Endothelial cell of umbilical vein (primary cell): ENCODE measurements at regions not wholly inside any gene's neighbourhood (a gene's known extent, or its start where the extent isn't known, plus 50 kb on each side); places are given as distances from the start of the nearest gene placed in this dataset.
A peak's percentile ranks its signal among the peaks of the same experiment; 100 is the strongest.

Experiments
- BruUV-seq: library from RNA; stranded (reverse); fragments of 400-500 nt; replicated peaks from 2 replicates; lab custom pipeline; 2021; lab: Mats Ljungman, UMichigan
- CTCF ChIA-PET: fragments of 300-600, 350-600 bp; sonication (Branson Sonifier 250); formaldehyde crosslinking; loops from one replicate; lab custom pipeline; 2021; ENCODE audit warnings: antibody characterized with exemption, inconsistent platforms; lab: Charles Lee
- POLR2A ChIA-PET: fragments of 300-600, 350-600 bp; sonication (Branson Sonifier 250); formaldehyde crosslinking; loops from one replicate; lab custom pipeline; 2021; ENCODE audit warnings: antibody characterized with exemption, inconsistent platforms; lab: Charles Lee
- DNase-seq: peaks from one replicate; pipeline ENCODE4 v3.0.0-alpha.2; 2011; ENCODE audit warnings: low read depth, low spot score
- FAIRE-seq: peaks from 2 replicates; lab custom pipeline; 2011; peaks lifted over from hg19 to GRCh38; lab: Jason Lieb, UNC
- H2AFZ ChIP-seq: 2 replicates; pipeline ENCODE4 v1.6.0; 2012; ENCODE audit warnings: low read depth, low read length, control low read depth, inconsistent platforms
- H3K27ac ChIP-seq: 2 replicates; pipeline ENCODE4 v1.5.1; 2011; ENCODE audit warnings: low read depth, mild to moderate bottlenecking, control low read depth, low read length, moderate library complexity; ENCODE audit not compliant: insufficient read depth
- H3K27me3 ChIP-seq, 2 experiments: 2 replicates each; pipeline versions ENCODE4 v1.6.0 to v1.6.1; 2011; ENCODE audit warnings: low read length in 2 of 2, mixed read lengths in 1 of 2; ENCODE audit not compliant: control insufficient read depth in 2 of 2, insufficient read depth in 2 of 2
- H3K36me3 ChIP-seq, 2 experiments: 2 replicates in 1 of 2; 3 replicates in 1 of 2; pipeline ENCODE4 v1.5.1; 2011; ENCODE audit warnings: low read length in 2 of 2, mild to moderate bottlenecking in 1 of 2, moderate library complexity in 1 of 2; ENCODE audit not compliant: control insufficient read depth in 2 of 2, insufficient read depth in 2 of 2; ENCODE audit errors: extremely low read depth in 1 of 2
- H3K4me1 ChIP-seq: 3 replicates; pipeline ENCODE4 v1.5.1; 2011; ENCODE audit warnings: mild to moderate bottlenecking, low read length; ENCODE audit not compliant: control insufficient read depth, insufficient read depth; ENCODE audit errors: extremely low read depth
- H3K4me2 ChIP-seq: 2 replicates; pipeline ENCODE4 v1.6.1; 2011; ENCODE audit warnings: low read length, control low read depth, mixed read lengths; ENCODE audit not compliant: insufficient read depth
- H3K4me3 ChIP-seq, 3 experiments: fragments of 200-600 bp in 1 of 3; sonication (generic), shearing (Covaris generic) in 1 of 3; replicated peaks in 1 of 3; 2 replicates each; pipeline ENCODE4 v1.5.1; 2011 to 2016; ENCODE audit warnings: control low read depth in 3 of 3, low read length in 3 of 3, mild to moderate bottlenecking in 2 of 3, inconsistent platforms in 1 of 3, low read depth in 1 of 3, moderate library complexity in 1 of 3; ENCODE audit not compliant: insufficient read depth in 1 of 3
- H3K79me2 ChIP-seq: 2 replicates; pipeline ENCODE4 v1.6.0; 2012; ENCODE audit warnings: low read length, inconsistent platforms; ENCODE audit not compliant: control insufficient read depth, insufficient read depth
- H3K9ac ChIP-seq: replicated peaks from 2 replicates; pipeline ENCODE3; 2011; ENCODE audit warnings: low read length, control low read depth; ENCODE audit not compliant: insufficient read depth; ENCODE audit errors: extremely low read depth
- H3K9me1 ChIP-seq: replicated peaks from 3 replicates; pipeline ENCODE4 v1.6.0; 2011; ENCODE audit warnings: mild to moderate bottlenecking, low read length; ENCODE audit not compliant: control insufficient read depth, insufficient read depth; ENCODE audit errors: extremely low read depth
- H3K9me3 ChIP-seq: replicated peaks from 2 replicates; pipeline ENCODE4 v1.5.1; 2012; ENCODE audit warnings: low read length, inconsistent platforms; ENCODE audit not compliant: control insufficient read depth, insufficient read depth
- H4K20me1 ChIP-seq: replicated peaks from 2 replicates; pipeline ENCODE3; 2011; ENCODE audit warnings: mild to moderate bottlenecking, low read length; ENCODE audit not compliant: control insufficient read depth, insufficient read depth; ENCODE audit errors: extremely low read depth
- CTCF ChIP-seq, 2 donors: IDR thresholded peaks; 1 replicate in 1 of 2; 2 replicates in 1 of 2; pipeline ENCODE4 v1.5.1; 2011; ENCODE audit warnings: low read length in 2 of 2, mild to moderate bottlenecking in 2 of 2, moderate library complexity in 2 of 2, control low read depth in 1 of 2, inconsistent platforms in 1 of 2, low read depth in 1 of 2; ENCODE audit not compliant: insufficient read depth in 1 of 2; ENCODE audit errors: extremely low read depth in 1 of 2
- EZH2 ChIP-seq: IDR thresholded peaks from 2 replicates; pipeline ENCODE4 v1.6.1; 2012; ENCODE audit warnings: borderline replicate concordance, low read depth, mild to moderate bottlenecking, moderate library complexity, low read length, inconsistent platforms; ENCODE audit not compliant: severe bottlenecking
- FOS ChIP-seq: IDR thresholded peaks from 2 replicates; pipeline ENCODE4 v1.6.1; 2011; ENCODE audit warnings: mild to moderate bottlenecking, low read length, moderate library complexity, borderline replicate concordance; ENCODE audit not compliant: insufficient read depth
- GATA2 ChIP-seq: IDR thresholded peaks from 2 replicates; pipeline ENCODE4 v1.7.0; 2011; ENCODE audit warnings: low read depth, mild to moderate bottlenecking, moderate library complexity, mixed read lengths, low read length; ENCODE audit not compliant: insufficient read length, insufficient read depth
- JUN ChIP-seq: IDR thresholded peaks from 2 replicates; pipeline ENCODE4 v1.6.1; 2011; ENCODE audit warnings: borderline replicate concordance, low read depth; ENCODE audit not compliant: insufficient read length, insufficient read depth
- MAX ChIP-seq: IDR thresholded peaks from 2 replicates; pipeline ENCODE4 v1.6.1; 2011; ENCODE audit not compliant: insufficient read depth, insufficient read length
- MYC ChIP-seq: IDR thresholded peaks from one replicate; pipeline ENCODE4 v1.6.1; 2011; ENCODE audit warnings: mild to moderate bottlenecking, low read depth, low read length
- POLR2A ChIP-seq: IDR thresholded peaks from 2 replicates; pipeline ENCODE4 v1.6.1; 2012; ENCODE audit warnings: low read depth, mild to moderate bottlenecking, control low read depth, low read length
- POLR2AphosphoS5 ChIP-seq: IDR thresholded peaks from 2 replicates; pipeline ENCODE4 v1.6.1; 2012; ENCODE audit warnings: low read depth, mild to moderate bottlenecking, control low read depth, low read length, moderate library complexity; ENCODE audit not compliant: insufficient read depth
- dilution Hi-C: fragments of 300-500 bp; cut with MboI; formaldehyde crosslinking; loops from one replicate; pipeline ENCODE4 v1.15.0; 2019; ENCODE audit warnings: low sequenced_read_pairs; ENCODE audit not compliant: extremely low pct_ligation_motif_present
- intact Hi-C: fragments of 100-400 bp; cut with micrococcal nuclease; formaldehyde crosslinking; loops from one replicate; pipeline ENCODE4 v1.10.0; 2022

- Histone ChIP-seq H3K27me3 (no peaks in the 10 kb centered on the region), H3K36me3 (no peaks in the 10 kb centered on the region), H4K20me1 (no peaks in the 10 kb centered on the region), H3K9me3 (no peaks in the 10 kb centered on the region), H3K9me1 (no peaks in the 10 kb centered on the region), H3K4me3 (no peak overlapping the region), H2AFZ (peak overlapping the region; percentile 32), H3K27ac (peak overlapping the region; percentile 76), H3K4me2 (peak overlapping the region; percentile 67), H3K79me2 (no peaks in the 10 kb centered on the region), H3K9ac (no peak overlapping the region), H3K4me1 (peaks cover 34% of the 10 kb centered on the region)
- intact Hi-C loops: loop anchor here (1.0 to 10.0 kb wide), 7 partner anchors 9 to 1721 kb away; no protein-coding TSS in a partner anchor
- CTCF ChIA-PET: interaction anchor here (0.9 to 1.4 kb wide), 3 partner anchors 11 to 296 kb away, joined by 3 to 4 read pairs (median 3); no protein-coding TSS in a partner anchor
- DNase-seq (peak; percentile 95), FAIRE-seq (peak; percentile 90)
- BruUV-seq: no TSS peak
- no peak for TF ChIP-seq POLR2A
- TF ChIP-seq MAX: no peak
- no peak for TF ChIP-seq MYC
- peak; percentile 59 for TF ChIP-seq JUN
- TF ChIP-seq FOS: peak; percentile 55
- peak; percentile 70 for TF ChIP-seq POLR2AphosphoS5
- no peak for TF ChIP-seq CTCF (IDR thresholded peaks at IDR 0.05; ENCODE audit: extremely low read depth in 1 of 2, insufficient read depth in 1 of 2, low read depth in 1 of 2, low read length in 2 of 2)
- TF ChIP-seq GATA2: peak; percentile 50
- no peak for TF ChIP-seq EZH2
- POLR2A ChIA-PET: no interaction called here
- dilution Hi-C loops: no loop called here
Measured at GRCh38 chr7:125355899-125356298, 426.3 kb upstream of the POT1 start.
